Skin of body (tissue), 1 donor: ENCODE measurements at regions not wholly inside any gene's neighbourhood (a gene's known extent, or its start where the extent isn't known, plus 50 kb on each side); places are given as distances from the start of the nearest gene placed in this dataset.
"Not testable (repeated sequence)": the region's sequence is repeated elsewhere in the genome, so short reads cannot be mapped to it uniquely, and the experiment has no call there.

Source experiments
- DNase-seq: peaks from one replicate; lab custom pipeline; 2025; lab: John Stamatoyannopoulos, UW

DNA sequence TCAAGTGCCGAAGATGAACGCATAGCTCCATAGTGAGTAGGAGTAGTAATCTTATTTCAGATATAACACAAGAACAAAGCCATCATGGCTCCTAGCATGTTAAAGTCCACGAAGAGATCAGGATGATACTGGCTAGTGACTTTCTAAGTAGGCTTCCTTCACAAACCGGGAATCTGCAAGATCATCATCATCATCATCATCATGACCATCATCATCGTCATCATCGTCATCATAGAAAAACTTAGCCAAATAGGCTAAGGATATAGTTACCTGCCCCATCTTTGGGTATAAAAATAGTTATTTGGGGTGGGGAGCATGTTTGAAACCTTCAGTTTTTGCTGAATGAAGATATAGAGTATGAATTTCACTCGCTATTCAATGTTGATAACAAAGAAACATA, 57.9 kb downstream of the PYDC2 start:
- no peak for DNase-seq

DNA sequence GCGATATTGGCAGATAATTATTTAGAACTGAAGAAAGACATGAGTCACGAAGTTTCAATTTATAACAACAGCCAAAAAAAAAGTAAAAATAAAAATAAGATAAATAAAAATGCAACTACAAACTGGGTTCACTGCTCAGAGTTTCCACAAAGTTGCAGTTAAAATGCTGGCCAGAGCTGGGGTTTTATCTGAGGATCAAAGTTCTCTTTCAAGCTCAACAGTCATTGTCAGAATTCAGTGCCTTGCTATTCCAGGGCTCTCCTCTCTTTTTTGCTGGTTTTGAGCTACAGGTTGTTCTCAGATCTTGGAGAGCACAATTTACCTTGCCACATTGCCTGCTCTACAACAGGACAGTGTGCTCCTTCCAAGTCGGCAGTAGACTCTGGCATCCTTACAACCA, 60.1 kb downstream of the PYDC2 start:
- DNase-seq: no peak

DNA sequence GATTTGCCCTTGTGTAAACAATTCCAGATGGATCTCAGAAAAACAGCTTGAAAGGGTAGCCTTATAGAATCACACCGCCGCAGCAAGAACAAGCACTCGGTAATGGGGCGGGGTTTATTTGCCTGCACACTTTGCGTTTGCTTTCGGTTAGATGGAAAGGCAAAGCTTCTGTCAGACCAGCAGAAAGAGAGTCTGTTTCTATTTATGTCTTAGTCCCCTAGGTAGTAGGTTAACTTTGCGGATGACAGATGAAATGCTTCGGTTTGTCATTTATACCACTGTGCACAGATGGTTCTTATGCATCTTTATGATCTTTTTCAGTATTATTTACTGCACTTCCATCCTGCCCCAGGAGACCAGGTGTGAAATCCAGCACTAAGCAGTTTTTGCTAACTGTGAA, 62.2 kb downstream of the PYDC2 start:
- no peak for DNase-seq

DNA sequence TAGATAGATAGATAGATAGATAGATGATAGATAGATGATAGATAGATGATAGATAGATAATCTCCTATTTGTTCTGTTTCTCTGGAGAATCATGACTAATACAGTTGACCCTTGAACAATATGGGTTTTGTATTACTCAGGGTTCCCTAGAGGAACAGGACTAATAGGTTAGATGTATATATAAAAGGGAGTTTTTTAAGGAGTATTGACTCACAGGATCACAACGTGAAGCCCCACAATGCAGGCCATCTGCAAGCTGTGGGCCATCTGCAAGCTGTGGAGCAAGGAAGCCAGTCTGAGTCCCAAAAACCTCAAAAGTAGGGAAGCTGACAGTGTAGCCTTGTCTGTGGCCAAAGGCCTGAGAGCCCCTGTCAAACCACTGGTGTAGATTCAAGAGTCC, 67.6 kb downstream of the PYDC2 start:
- DNase-seq: no peak

DNA sequence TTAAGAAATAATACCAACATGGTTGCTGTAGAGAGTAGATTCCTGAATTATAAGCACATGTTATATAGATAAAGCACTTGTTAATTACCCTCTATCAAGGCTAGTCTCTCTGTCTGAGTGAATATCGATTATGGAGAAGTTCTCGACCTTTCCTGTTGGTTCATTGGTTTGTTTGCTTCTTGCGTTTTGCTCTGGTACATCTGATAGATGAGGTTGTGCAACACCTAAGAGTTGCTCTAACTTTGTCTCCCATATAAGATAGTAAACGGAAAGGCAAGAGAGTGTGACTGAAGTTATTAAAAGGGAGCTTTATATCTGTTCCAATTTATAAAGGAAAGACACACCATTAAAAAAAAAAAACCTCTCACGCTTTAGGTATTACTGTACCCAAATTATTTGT, 69.0 kb downstream of the PYDC2 start:
- no peak for DNase-seq

DNA sequence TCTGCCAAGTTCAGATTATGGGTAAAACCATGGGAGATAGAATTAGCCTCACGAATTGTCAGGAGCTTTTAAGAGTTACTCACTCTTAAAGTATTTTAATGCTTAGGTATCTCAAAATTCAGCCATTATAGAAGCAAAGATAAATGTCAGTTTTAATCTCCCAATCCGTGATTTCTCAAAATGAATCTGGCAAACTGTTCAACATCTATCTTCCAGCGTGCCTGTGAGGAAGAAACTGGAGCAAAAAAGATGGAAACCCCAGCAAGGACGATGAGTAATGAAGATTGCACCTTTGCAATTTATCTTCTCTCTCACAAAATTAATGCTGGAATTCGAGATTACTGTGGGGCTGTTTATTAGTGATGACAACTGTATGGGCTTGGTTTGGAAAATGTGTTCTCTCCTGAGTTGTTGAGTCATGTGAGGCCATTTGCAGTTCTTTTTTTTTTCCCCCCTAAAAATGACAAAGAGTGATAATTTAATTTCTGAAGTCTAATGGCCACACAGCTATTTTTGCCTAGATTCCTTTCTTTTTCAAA, 70.5 kb downstream of the PYDC2 start:
- DNase-seq: no peak

DNA sequence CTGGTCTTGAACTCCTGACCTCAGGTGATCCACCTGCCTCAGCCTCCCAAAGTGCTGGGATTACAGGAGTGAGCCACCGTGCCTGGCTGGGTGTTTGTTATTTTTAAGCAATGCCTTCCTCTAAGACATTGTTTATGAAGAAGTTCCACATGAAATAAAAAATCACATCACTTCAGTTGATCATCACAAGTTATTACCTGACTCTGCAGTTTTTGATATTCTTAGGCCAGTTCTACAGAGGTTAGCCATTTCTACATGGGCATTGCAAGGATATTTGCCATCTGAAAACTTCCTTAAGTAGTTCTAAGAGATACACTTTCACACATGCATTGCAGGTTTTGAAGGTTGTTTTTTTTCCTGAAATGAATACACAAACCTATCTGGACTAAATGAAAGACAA, 82.1 kb downstream of the PYDC2 start:
- no peak for DNase-seq

DNA sequence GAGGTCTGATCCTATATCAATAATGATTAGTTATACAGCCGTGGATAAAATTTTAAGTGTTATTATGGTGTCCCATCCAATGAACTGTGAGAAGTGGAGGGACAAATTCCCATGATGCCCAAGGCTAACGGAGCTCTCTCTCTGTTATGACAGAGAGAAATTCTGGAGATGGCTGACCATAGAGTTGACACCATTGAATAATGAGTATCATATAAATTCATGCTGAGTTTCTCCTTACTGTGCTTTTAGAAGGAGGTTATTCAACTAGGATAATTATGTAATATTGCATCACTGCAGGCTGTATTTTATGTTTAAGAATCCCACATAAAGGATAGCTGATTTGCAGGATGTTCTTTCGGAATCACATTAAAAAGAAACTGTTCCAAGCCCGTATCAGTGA, 82.9 kb downstream of the PYDC2 start:
- no peak for DNase-seq

DNA sequence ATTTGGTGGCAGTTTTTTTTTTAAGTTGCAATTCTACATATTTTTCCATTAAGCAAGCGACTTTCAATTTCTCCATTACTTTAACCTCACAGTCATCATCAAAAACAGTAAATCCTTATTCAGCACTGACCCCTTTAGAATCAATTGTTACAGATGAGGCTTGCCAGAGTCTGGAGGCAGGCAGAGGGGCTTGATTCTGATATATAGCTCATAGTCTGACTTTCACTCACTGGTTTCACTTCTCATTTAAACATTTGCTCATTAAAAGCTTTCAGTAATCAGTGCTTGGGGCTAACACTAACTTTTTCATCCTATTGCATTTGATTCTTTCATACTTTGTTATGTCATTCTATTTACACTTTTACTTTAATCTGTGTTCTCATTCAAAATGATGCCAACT, 88.4 kb downstream of the PYDC2 start:
- no peak for DNase-seq

DNA sequence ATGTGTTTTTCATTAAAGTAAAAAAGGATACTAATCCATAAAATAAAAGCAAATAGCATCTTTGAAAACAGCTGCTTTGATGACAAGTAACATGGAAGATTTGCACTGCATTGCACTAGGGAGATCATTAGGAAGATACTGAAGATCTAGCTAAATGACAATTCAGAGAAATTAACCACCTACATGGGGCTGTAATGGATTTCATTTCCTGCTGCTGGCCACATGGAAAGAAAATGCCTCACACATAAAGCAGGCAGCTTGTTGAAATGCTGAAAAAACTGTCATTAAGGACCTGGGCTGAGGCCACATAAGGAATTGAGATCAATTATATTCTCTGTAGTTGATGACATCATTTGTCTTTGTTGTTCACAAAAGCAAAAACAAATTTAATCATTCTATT, 94.1 kb downstream of the PYDC2 start:
- no peak for DNase-seq

DNA sequence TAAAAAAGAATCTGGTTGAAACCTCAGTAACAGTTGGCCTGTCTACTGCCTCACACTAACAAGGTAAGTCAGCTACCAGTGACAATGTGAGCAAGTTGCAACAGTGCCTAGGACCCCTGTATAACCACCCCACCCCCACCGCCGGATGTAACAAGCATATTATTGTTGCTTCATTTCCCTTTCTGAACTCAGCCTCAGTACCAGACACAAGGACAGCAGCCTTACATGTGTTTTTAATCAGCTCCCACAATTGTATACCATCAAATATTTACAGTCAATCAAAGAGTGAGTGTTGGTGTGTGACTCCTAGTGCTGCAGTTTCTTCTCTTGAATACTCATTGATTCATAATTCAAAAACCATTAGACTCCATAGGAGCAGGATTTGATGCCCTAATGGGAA, 96.4 kb downstream of the PYDC2 start:
- DNase-seq: peak; percentile 3

DNA sequence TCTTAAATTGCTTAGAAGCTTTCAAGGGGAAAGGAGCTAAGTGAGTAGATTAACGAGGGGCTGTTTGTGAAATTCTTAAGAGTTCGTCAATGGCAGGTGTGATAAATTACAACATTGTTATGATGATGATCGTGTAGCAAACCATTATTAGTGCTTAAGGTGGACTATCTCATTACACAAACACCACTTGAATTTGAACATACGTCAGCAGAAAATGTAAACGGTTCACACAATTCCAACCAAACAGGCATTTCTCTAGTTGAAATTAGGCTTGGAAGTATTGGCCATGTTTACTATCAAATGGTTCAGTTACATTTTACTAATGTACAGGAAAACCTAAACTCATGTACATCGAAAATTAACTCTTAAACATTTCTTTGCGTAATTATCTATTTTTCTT, 102.8 kb downstream of the PYDC2 start:
- no peak for DNase-seq

DNA sequence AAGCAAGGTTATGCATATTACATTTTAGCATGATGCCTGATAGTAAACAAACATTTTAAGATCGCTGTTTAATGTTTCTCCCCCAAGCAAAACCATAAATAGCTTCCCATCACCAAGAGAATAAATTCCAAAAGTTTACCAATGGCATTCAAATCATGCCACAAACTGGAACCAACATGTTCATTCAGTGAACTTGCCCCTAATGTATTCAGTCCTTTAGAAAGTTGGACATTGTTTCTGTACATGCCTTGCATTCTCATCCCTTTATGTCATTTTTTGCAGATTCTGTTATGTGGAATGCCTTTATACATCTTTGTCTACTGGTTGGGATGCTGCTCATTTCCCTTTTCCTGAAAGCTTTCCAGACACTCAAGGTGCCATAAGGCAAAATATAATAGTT, 105.5 kb downstream of the PYDC2 start:
- no peak for DNase-seq

DNA sequence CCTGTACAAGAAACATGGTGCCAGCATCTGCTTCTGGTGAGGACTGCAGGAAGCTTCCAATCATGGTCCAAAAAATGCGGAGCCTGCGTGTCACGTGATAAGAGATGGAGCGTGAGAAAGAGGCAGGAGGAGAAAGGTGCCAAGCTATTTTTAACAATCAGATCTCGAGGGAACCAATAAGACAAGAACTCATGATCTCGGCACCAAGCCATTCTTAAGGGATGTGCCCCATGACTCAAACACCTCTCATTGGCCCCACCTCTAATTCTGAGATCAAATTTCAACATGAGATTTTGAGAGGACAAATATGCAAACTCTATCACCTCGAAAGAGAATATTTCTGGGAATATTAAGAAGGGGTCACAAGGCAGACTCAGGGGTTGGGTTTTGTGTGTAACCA, 107.2 kb downstream of the PYDC2 start:
- DNase-seq: no peak

DNA sequence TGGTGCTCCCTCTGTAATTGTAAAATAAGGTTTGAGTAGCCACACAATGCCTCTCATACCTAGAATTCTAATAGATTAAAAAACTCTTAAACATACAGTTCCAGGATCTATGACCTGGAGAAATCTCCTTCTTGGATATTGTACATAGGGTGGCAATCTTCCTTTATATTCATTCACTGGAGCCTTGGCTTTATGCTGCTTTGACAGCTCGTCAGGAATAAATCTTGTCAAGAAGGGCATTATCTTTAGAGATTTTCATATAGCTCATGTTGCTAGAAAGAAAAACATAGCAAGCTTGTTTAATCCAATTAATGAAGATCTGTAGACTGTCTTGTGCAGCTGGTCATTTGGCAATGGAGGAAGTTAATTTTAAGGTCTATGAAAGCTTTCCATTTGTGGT, 131.1 kb downstream of the PYDC2 start:
- no peak for DNase-seq

DNA sequence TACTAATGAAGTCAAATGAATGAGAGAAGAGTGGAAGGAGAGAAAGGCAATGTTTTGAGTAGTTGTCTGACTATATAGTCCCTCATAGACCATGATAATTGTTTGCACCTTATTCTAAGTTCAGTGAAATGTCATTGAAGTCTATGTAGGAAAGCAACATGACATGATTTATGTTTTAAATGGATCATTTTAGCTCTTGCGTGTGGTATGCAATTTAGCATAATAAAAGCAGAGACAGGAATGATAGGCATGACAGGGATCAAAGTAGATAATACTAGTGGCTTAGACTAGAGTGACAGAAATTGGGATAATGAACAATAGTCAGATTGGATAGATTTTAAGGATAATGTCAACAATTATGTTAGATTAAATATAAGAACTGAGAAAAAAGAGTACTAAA, 132.5 kb downstream of the PYDC2 start:
- no peak for DNase-seq

DNA sequence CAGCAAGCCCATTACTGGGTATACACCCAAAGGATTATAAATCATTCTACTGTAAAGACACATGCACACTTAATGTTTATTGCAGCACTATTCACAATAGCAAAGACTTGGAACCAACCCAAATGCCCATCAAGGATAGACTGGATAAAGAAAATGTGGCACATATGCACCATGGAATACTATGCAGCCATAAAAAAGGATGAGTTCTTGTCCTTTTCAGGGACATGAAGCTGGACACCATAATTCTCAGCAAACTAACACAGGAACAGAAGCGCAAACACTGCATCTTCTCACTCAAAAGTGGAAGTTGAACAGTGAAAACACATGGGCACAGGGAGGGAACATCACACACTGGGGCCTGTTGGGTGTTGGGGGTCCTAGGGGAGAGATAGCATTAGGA, 154.5 kb downstream of the PYDC2 start:
- DNase-seq: not testable (repeated sequence)

DNA sequence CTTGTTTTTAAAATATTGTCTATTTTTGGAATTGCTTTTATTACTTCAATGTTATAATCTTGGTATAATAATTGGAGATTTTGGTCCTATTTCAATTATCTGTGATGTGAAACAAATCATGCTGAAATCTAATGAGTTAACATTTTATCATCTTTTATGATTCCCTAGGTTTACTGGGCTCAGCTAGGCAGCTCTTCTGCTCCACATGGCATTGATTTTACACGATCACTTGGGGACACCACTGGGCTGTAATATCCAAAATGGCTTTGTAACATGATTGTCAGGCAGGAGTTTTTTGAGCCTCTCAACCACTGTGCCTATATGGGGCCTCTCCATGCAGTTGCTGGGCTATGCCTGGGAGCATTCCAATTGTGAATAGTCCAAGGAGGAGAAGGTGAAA, 163.3 kb downstream of the PYDC2 start:
- DNase-seq: no peak

DNA sequence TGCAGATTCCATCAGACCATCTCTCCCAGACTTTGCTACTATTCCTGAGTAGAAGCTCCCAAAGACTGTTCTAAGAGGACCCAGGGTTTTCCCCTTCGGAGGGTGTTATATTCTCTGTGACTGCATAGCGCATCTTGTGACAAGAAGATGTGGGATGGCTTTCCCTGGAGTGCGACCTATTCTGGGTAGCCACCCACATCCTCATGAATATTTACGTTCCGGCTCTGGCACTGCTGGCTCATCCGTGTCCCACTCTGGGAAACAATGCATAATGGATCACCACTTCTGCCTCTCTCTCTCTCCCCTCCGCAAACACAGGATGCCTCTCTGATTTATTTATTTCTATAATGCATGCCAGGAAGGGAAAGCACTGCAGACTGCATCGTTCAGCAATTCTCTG, 166.1 kb downstream of the PYDC2 start:
- DNase-seq: no peak

DNA sequence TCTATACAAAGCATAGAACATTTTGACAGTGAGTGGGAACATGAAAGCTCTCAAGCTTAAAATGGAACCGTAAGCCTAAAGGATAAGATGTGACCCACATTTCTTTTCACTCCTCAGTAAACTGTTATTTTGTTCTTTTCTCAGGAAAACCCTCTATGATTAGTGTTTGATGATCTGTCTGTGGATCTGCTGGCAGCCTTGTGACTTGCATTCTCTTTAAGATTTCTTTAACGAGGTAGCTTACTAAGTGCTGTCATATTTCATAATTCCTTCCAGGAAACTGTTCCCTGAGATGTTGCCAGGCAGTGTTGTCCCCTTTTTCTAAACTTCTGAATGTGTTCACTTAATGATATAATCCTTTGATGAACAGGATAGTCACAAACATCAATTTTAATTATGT, 167.6 kb downstream of the PYDC2 start:
- no peak for DNase-seq

DNA sequence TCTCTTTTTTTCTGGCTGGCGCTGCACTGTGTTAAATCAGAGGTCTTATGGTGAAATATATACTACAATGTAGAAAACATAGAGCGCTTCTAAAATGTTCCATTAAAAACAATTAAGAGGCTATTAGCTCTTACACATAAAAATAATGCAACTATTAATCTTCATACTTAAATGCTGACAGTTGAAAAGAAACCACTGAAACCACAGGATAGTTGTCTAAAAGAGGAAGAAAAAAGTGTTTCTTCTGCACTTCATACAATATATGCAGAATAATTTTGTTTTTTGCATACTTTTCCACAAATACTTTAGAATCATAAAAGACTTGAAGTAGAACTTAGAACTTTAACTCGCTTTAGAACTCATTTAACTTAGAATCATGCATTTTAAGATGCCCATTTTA, 170.5 kb downstream of the PYDC2 start:
- DNase-seq: no peak

DNA sequence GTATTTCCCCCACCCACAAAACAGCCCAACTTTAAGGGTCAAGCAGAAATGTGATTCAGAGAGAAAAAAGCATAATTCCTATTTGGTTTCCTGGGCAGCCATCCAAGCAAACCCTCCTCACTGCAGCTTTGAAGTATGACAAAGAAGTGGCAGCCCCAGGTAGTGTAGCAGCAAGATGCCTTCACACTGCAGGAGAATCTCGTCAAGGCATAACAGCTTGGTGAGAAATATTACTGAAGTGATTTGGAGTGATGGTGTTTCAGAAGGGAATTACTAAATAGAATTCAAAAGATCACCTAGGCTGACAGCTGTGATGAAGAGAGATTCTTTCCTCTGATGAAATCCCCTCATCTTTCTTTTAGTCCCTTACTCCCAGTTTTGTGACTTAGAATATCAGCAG, 173.9 kb downstream of the PYDC2 start:
- no peak for DNase-seq

DNA sequence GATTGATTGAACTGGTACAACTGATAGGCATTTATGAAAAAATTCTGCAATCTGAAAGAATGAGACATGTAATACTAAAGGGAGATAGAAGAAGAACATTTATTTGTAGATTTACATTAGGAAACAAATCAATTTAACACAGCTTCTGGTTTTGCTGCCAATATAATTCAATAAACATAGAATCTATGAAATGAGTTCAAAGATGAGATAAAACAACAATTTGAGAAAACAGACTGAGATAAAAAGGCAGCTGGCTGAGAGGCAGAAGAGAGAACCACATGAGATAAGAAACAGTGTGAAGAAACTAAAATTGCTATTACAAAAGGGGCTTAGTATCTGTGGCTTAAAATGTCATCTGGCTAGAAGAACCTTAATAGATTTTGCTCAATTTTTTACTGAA, 176.6 kb downstream of the PYDC2 start:
- no peak for DNase-seq

DNA sequence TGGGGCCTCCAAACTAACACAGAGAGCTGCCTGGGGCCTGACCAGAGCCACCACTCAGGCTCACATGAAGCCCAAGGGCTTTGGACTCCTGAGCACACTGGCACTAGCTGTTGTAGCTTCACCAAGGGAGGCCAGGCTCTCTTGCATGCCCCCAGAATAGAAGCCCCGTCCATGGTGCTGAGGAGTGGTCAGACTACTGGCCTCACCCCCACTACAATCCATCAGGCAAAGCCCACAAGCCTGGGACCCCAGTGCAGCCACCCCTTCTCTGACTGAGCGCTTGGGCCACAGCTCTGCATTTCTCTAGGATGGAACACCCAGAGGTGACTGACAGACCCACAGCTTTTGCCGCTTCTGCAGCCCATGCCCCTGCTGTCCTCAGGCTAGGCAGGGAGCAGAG, 180.8 kb downstream of the PYDC2 start:
- DNase-seq: no peak

DNA sequence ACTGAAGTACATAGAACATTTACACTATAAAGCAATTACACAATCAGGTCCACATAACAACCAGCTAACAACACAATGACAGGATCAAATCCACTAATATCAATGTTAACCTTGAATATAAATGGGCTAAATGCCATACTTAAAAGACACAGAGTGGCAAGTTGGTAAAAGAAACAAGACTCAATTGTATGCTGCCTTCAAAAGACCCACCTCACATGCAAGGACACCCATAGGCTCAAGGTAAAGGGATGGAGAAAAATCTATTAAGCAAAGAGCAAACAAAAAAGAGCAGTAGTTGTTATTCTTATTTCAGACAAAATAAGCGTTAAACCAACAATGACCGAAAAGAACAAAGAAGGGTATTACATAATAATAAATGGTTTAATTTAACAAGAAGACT, 183.3 kb downstream of the PYDC2 start:
- DNase-seq: no peak
